A172 (cell line): ENCODE measurements at regions not wholly inside any gene's neighbourhood (a gene's known extent, or its start where the extent isn't known, plus 50 kb on each side); places are given as distances from the start of the nearest gene placed in this dataset.
"Not testable (repeated sequence)": the region's sequence is repeated elsewhere in the genome, so short reads cannot be mapped to it uniquely, and the experiment has no call there.

Source experiments
- DNase-seq: peaks from one replicate; pipeline ENCODE4 v3.0.0-alpha.2; 2015; ENCODE audit warnings: low spot score

GRCh38 chr5:162621726-162622263 lies 554.2 kb downstream of the GABRG2 start:
- not testable (repeated sequence) for DNase-seq

GRCh38 chr5:162624110-162624509 lies 556.5 kb downstream of the GABRG2 start:
- no peak for DNase-seq

- no peak for DNase-seq
Observed at GRCh38 chr5:162637481-162637880, 569.9 kb downstream of the GABRG2 start.

- DNase-seq: no peak
Observed at GRCh38 chr5:162638849-162639248, 571.3 kb downstream of the GABRG2 start.

GRCh38 chr5:162641142-162641813 lies 573.7 kb downstream of the GABRG2 start:
- no peak for DNase-seq

GRCh38 chr5:162654661-162655405 lies 587.3 kb downstream of the GABRG2 start:
- peak; percentile 4 for DNase-seq

- DNase-seq: peak; percentile 50
Observed at GRCh38 chr5:162657076-162657475, 589.5 kb downstream of the GABRG2 start.

- no peak for DNase-seq
Observed at GRCh38 chr5:162664846-162665245, 597.3 kb downstream of the GABRG2 start.

GRCh38 chr5:162668926-162669325 lies 601.4 kb downstream of the GABRG2 start:
- DNase-seq: no peak

GRCh38 chr5:162672061-162672460 lies 604.5 kb downstream of the GABRG2 start:
- DNase-seq: no peak

- DNase-seq: peak; percentile 65
Observed at GRCh38 chr5:162683284-162683683, 615.7 kb downstream of the GABRG2 start.

GRCh38 chr5:162684145-162684544 lies 616.6 kb downstream of the GABRG2 start:
- peak; percentile 59 for DNase-seq

GRCh38 chr5:162685302-162685701 lies 617.7 kb downstream of the GABRG2 start:
- no peak for DNase-seq

GRCh38 chr5:162696272-162696671 lies 628.7 kb downstream of the GABRG2 start:
- DNase-seq: not testable (repeated sequence)

- no peak for DNase-seq
Observed at GRCh38 chr5:162699361-162699760, 631.8 kb downstream of the GABRG2 start.

- no peak for DNase-seq
Observed at GRCh38 chr5:162703914-162704313, 636.3 kb downstream of the GABRG2 start.

GRCh38 chr5:162711244-162711643 lies 643.7 kb downstream of the GABRG2 start:
- DNase-seq: no peak

GRCh38 chr5:162719720-162720119 lies 652.1 kb downstream of the GABRG2 start:
- DNase-seq: no peak

GRCh38 chr5:162721125-162721524 lies 653.6 kb downstream of the GABRG2 start:
- DNase-seq: no peak

- DNase-seq: no peak
Observed at GRCh38 chr5:162752612-162753011, 684.8 kb upstream of the CCNG1 start.

GRCh38 chr5:162762119-162762518 lies 675.3 kb upstream of the CCNG1 start:
- no peak for DNase-seq

GRCh38 chr5:162769019-162769418 lies 668.4 kb upstream of the CCNG1 start:
- DNase-seq: no peak

- no peak for DNase-seq
Observed at GRCh38 chr5:162785673-162786072, 651.7 kb upstream of the CCNG1 start.
